NCI-H1048 (cell line): ENCODE measurements at regions not wholly inside any gene's neighbourhood (a gene's known extent, or its start where the extent isn't known, plus 50 kb on each side); places are given as distances from the start of the nearest gene placed in this dataset.
"Not testable (repeated sequence)": the region's sequence is repeated elsewhere in the genome, so short reads cannot be mapped to it uniquely, and the experiment has no call there.

ENCODE experiments used
- DNase-seq: peaks from one replicate; lab custom pipeline; 2025; lab: John Stamatoyannopoulos, UW

DNA sequence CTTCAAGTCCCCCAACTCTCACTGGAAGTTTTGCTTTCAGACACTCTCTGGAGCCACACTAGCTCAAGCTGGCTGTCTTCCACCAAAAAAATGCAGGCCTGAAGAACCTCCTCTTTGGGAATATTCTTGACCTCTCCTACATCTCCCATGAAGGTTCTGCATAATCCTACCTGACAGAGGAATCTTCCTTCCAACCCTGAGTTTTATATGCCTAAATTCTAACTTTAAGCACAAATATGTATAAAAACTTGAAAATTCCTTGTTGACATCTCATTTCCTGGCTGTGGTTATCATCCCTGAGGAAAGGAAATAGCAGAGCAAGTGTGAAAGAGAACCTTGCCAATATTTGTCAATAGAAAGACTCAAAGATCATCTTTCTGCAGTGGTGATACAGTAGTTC lies 249.0 kb downstream of the LPIN1 start:
- DNase-seq, result no peak

DNA sequence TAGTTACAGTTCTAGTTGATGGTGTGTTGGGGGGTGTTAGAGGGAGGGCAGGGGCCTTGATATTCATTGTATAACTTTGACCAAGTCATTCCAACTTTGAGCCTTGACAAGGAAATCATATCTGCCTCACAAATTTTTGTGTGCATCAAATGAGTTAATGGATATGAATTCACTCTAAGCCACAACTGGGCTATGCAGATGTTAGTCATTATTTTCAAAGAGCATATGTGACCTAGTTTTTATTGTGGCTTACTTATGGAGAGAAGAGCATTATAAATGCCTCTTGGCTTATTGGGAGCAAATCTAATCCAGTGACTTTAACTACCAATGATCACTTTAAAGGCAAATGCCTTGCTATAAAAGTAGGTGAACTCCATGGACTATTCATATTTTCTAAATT lies 250.2 kb downstream of the LPIN1 start:
- no peak for DNase-seq

DNA sequence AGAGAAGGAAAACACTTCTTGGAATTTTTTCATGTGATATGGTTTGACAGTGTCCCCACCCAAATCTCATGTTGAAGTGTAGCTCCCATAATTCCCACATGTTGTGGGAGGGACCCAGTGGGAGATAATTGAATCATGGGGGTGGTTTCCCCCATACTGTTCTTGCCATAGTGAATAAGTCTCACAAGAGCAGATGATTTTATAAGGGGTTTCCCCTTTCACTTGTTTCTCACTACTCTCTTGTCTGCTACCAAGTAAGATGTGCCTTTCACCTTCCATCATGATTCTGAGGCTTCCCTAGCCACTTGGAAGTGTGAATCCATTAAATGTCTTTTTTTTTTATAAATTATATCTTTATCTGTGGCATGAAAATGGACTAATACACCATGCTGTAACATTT lies 250.7 kb downstream of the LPIN1 start:
- DNase-seq, result no peak

DNA sequence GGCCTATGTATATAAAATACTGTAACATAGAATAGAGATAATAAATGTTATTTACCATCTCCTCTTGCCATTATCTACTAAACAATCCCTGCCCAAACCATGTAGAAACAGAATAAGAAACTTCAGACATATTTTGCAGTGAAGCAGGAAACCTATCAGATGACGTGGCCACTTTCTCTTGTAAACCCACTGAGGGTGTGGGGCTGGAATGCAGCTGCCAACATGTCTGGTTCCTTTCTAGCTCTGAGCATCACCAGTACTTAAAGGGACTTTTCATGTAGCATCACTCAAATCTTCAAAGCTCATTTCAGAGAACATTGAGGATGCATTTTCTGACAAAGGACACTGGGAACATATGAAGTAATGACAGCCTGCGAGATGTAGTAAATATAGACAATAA lies 251.8 kb downstream of the LPIN1 start:
- DNase-seq, result no peak

DNA sequence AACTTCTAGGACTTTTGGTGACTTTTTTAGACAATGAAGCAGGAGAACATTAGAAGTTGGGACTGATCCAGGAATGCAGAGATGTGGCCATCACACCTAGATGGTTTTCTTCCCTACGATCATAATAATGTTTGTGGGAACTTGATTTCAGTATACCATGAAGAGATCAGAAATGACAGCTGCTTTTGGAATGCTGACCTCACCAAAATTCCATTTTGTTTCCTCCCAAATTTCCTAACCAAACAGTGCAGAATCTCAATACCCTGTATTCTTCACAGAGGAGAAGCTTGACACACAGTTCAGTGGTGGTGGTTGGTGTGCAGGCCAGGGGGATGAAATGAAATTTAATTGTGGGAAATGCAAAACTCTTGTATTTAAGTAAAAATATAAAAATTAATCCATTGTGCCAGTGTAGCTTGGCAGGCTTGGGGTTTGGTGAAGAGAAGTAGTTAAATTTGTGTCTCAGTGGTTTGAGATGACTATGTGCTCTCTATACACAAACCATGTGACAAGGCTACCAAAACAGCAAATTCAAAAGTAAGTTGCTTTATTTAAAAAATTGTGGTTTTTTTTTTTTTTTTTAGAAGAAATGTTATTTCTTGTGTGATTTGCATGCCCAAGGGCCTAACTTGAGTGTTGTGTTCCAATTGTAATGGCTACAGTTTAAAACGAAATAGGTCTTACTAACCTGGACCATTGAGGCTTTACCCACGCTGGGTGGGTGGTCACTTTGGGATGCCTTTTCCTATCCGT lies 252.4 kb downstream of the LPIN1 start:
- DNase-seq, result no peak

DNA sequence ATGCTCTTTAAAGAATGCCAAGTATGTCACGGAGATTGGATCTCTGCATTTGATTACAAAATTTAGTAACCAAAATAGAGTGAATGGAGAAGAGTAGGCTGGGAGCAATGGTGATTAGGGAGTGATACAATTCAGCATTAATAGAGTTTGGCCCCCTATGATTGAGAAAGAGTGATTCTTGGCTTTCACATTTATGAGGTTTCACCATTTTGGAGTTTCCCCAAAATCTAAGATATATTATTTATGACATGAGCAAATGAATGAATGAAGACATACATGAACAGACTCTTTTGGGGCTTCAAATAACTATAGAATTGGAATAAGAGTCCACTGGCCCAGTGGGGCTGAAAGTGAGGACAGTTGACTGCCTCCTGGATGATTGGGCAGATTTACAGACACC lies 255.2 kb downstream of the LPIN1 start:
- no peak for DNase-seq

DNA sequence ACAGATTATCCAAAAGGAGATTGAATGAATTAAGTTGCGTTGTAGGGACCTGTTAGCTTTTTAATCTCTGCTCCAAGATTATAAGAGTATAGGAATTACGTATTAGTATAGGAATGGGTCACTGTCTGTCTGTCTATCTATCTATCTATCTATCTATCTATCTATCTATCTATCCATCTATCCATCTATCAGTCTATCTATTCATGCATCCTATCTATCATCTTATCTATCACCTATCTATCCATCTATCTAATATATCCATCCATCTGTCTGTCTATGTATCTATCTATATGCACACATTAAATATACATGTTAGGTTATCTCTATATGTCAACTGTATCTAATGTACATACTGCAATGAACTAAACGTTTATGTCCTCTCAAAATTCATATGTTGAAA lies 255.8 kb downstream of the LPIN1 start:
- DNase-seq, result no peak

DNA sequence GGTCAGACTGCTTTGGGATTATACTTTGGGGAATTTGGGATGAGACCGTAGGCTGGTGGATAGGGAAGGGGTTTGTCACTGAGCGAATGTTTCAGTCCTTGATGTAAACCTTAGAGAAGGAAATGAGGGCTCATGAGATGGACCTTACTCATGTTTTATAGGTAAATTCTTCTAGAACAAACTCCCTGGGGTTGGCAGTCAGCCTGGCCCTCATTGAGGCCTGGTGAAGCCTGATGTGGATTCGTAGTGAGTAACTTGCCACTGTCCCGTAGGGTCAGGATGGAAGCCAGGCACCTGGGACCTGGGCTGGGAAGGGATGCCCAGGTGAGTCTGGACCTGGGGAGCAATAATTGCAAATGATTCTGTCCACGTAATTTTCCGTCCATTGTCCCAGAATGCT lies 258.3 kb downstream of the LPIN1 start:
- no peak for DNase-seq

DNA sequence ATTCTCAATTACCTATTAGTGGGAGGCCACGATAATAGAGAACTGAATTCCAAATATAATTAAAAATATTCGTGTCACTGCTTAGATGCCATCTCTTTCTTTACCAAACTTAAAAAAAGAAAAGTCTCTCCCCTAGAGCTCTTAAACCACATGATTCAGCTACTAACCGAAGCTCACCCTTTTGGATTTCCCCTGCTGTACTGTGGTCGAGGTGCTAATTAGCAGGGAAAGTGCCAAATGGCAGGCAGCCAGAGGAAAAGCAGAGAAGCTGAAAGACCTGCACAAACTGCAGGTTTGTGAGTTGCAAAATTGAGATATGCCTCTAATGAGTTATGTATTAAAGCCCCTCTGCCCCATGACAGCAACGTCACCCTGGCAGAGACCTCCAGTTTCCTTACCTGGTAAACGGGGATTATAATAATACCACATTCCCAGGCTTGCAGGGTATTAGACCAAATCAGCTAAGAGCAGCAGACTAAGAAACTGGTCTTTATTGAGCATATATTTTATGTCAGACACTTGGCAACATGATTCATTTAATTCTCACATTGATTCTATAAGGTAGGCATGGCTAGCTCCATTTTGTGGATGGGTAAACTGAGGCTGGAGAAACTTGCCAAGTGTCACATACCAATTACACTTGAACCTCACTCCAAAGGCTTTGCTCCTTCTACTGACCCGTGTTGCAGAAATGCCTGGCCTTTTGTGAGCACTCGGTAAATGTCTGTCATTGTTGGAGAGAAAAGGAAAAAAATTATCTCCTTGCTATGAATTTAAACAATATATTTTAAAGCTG lies 259.7 kb downstream of the LPIN1 start:
- no peak for DNase-seq

DNA sequence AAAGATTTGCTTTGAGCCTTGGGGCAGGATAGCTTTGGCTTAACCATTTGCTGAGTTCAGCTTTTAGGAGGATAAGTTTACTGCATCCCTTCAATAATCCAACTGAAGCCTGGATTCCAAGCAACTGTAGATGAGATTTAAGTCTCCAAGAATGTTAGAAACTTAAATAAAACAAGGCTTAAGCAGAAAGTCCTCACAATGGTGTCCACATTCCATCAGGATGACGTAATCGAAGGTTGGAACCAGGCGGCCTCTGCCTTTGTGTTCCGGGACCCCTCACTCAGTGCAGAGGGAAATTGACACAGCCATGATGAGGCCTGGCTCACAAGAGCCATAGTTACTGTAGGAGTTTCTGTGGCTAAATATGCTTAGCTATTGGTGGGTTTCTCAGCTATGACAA lies 260.4 kb downstream of the LPIN1 start:
- no peak for DNase-seq

DNA sequence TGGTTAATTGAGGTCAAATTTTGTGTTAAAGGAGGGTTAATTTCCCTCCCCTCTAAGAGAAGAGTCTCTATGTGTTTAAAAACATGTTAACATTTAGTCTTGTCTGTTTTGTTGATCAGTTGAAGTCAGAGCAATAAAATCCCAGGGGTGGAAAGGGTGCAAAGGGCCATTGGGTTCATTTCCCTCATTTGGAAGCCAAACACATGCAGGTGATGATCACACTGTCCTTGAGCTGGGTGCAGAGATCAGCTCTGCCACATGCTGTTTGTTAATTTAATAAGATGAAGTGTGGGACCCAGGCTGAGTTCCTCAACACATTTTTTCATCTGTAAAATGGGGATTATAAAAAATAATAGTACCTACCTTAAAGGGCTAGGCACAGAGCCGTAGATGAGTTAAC lies 260.9 kb downstream of the LPIN1 start:
- DNase-seq, result no peak

DNA sequence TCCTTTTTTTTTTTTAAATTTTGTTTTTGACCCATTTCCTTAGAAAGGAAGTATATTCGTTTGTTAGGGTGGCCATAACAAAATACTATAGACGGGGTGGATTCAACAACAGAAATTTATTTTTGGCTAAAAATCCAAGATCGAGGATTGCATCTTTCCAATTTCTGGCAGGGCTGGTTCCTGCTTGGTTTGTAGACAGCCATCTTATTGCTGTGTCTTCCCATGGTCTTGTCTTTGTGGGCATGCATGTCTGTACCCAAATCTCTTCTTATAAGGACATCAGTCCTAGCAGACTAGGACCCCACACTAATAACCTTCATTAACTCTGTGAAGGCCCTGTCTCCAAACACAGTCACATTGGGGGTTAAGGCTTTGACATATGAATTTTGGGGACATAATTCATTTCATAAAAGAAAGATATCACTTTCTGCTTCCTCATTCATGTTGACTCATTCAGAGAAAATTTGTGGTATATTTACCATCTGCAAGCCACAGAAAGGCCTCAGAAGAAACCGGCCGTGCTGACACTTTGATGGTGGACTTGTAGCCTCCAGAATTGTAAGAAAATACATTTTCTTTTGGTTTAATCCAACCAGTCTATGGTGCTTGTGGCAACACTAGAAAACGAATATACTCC lies 262.1 kb downstream of the LPIN1 start:
- no peak for DNase-seq

DNA sequence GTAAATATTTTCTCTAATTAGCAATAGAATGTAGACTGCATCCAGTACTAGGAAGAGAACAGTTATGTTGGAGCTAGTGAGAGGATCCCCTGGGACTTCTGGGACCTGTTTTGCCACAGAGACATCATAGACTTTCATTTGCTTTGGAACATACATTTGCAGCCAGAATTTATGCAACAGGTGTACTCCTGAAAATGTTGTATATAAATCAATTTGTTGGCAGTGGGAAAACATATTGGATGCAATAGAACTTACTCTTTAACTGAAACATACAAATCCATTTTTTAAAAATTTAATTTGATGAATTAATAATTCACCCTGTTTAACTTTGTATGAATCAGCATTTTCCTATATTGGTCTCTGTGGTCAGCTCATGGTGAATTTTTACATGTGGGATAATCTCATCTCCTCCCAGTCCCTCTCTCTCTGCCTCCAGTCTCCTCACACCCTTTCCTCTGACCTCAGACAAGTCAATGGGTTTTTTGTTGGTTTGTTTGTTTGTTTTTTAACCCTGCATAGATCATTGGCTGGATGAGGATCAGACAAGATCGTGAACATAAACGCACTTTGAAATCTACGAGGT lies 263.0 kb downstream of the LPIN1 start:
- DNase-seq, result no peak

DNA sequence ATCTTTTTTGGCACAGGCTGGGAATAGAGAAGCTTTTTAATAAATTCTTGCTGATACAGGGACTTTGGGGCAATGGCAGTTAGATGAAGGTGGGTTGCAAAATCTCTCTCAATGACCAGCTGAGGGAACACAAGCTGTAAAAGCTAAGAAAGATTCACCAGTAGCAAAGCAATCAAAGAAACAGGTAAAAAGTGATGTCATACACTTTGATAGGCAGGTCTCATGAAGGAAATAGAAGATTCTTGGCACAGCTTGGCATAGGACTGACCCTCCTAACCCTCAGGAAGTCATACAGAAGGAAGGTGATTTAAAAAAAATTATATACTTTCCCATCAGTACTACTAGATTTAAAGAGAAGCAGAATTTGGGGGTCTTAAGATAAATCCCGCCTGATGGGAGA lies 263.6 kb downstream of the LPIN1 start:
- no peak for DNase-seq

DNA sequence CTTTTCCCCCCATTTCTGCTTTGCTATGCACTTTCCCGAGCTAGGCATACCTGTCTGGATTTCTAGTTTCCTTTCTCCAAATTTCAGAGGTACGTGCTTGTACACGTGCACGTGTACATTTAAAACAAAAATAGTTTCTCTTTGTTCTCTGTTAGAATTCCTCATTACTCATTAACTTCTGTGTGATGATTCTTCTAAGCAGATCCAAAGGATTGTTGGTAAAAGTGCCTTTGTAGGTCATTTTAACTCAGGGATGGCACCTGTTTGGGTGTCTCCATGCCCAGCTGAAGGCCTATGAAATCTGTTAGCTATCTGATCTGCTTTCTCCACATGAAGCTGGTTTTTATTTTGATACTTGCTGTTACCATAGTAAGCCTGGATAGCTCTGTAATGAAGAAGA lies 264.3 kb downstream of the LPIN1 start:
- no peak for DNase-seq

DNA sequence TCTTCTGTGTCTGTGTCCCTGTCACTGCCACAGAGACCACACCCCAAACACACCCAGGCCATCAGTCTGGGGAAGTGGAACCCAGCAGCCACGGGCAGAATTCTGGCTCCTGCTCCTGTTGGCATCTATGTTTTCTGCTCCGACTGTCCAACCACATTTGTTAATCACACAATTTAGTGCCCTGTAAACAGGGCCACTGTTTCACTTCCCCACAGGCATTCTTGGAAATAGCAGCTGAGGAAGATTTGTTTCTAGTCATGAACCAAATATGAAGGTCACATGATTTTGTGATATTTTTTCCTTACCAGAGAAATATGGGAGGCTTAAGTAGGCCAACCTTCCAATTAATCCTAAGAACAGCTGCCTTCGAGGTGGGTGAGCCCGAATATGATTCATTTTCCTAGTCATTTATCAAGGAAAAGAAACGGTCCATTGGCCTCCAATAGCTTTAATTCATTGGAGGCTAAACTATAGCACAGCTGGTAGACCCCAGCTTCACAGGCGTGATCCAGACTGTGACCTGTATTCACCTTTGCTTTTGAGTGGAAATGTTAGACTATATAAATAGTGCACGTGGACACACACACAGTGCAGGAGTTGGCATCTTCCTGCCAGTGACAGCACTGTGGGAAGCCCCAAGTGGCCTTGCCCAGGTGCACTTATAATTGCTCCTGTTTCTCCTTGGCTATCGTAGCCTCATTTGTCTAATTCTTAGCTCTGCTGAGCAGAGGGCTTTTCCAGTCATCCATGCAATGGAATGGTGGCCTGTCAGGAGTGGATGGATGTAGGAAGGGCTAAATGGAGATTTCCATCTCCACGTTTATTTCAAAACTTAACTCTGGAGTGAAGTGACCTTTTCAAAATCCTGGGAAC lies 267.9 kb downstream of the LPIN1 start:
- DNase-seq, result no peak

DNA sequence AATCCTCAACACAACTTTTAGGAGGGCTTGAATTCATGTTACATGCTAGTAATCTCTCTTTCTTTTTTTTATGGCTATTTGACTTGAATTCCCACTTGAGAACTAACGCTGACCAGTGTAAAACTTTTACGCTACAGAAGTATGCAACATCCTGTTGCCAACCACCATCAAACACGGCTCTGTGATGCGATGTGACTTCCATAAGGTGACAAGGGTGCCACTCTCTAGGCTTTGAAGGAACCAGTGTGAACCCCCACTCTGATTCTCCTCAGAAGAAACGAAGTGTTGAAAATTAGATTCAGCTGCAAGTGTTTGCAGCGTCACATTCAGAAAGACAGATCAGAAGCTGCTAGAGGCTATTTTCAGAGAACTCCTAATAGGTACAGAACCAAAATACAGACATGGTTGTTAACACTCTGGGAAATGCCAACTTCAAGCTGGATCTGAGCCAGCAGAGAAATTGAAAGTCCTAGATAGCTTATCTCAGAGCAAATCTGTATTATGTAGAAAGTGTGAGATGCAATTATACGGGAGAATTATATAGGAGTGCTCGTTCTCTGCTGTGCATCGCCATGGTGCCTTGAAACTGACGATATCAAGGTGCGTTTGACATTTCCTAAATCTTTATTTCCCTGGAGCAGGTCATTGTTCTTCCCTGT lies 271.2 kb downstream of the LPIN1 start:
- DNase-seq, result no peak

DNA sequence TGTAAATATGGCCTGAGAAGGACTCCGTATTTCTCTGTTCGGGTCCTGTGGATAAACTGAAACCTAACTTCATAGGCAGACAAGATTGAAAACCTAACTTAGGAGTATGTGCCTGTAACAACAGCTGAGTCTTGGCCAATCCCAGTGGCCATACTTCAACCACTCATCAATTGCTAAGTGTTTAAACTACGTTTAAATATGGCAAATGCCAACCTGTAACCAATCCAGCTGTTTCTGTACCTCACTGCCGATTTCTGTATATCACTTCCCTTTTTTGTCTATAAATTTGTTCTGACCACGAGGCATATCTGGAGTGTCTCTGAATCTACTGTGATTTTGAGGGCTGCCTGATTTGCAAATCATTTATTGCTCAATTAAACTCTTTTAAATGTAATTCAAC lies 272.3 kb downstream of the LPIN1 start:
- not testable (repeated sequence) for DNase-seq

DNA sequence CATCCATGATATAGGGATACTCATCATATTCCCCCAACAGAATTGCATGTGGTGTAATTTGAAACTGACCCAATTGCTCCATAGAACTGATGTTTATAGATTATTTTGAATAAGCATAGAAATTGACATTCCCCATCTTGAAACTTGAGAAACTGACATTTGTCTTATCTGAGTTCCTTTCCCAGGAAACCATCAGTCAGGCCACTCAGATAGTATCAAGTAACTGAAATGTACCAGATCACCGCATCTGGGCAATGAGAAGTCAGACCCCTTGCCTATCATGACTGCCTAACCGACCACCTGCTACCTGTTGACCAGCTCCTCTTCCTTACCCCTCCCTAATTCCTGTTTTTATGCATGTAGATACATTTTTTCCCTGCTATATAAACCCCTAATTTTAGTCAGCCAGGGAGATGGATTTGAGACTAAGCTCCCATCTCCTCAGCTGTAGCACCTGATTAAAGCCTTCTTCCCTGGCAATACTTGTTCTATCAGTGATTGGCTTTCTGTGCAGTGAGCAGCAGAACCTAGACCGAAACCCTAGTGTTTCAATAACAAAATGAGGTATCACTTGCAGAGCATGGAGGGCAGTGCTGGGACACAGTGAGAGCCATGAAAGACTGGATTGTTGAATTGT lies 274.5 kb downstream of the LPIN1 start:
- DNase-seq, result no peak

DNA sequence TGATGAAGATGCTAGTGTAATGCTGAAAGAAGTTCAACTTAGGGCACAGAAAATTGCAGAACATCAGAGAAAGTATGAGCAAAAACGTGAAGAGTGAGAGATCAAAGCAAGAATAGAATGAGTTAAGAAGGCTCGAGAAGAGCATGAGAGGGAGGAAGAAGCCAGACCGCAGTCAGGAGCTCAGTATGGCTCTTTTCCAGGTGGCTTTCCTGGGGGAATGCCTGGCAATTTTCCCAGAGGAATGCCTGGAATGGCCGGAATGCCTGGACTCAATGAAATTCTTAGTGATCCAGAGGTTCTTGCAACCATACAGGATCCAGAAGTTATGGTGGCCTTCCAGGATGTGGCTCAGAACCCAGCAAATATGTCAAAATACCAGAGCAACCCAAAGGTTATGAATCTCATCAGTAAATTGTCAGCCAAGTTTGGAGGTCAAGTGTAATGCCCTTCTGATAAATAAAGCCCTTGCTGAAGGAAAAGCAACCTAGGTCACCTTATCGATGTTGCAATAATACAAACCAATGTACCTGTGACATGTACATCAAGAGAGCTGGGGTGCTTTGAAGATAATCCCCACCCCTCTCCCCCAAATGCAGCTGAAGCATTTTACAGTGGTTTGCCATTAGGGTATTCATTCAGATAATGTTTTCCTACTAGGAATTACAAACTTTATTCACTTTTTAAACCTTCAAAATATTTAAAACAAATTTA lies 277.9 kb downstream of the LPIN1 start:
- not testable (repeated sequence) for DNase-seq
